22Rv1 (cell line): ENCODE measurements at regions not wholly inside any gene's neighbourhood (a gene's known extent, or its start where the extent isn't known, plus 50 kb on each side); places are given as distances from the start of the nearest gene placed in this dataset.

Experiments used
- CTCF ChIP-seq: fragments of 450-650 bp; IDR thresholded peaks from 2 replicates; pipeline ENCODE4 v1.5.1; 2017; ENCODE audit warnings: mild to moderate bottlenecking
- ZFX ChIP-seq: fragments of 450-650 bp; IDR thresholded peaks from 2 replicates; pipeline ENCODE4 v1.6.1; 2017; ENCODE audit warnings: antibody characterized with exemption, borderline replicate concordance

GRCh38 chr16:76963614-76964315, 227.2 kb upstream of the MON1B start:
- TF ChIP-seq CTCF (no peak), ZFX (no peak)
